Fibroblast of mammary gland (primary cell): ENCODE measurements at regions not wholly inside any gene's neighbourhood (a gene's known extent, or its start where the extent isn't known, plus 50 kb on each side); places are given as distances from the start of the nearest gene placed in this dataset.

ENCODE experiments used
- DNase-seq: peaks from one replicate; pipeline ENCODE4 v3.0.0-alpha.2; 2010; ENCODE audit warnings: low read depth
- H3K4me3 ChIP-seq: 2 replicates; pipeline ENCODE4 v1.5.1; 2011; ENCODE audit warnings: low read depth, mild to moderate bottlenecking, low read length, moderate library complexity; ENCODE audit not compliant: control insufficient read depth
- TF ChIP-seq, protein P1 (sequence below): conservative IDR thresholded peaks from 2 replicates; pipeline ENCODE4 v1.5.1; 2011; ENCODE audit warnings: low read depth, low read length, inconsistent platforms; ENCODE audit not compliant: control insufficient read depth, insufficient read depth

DNA sequence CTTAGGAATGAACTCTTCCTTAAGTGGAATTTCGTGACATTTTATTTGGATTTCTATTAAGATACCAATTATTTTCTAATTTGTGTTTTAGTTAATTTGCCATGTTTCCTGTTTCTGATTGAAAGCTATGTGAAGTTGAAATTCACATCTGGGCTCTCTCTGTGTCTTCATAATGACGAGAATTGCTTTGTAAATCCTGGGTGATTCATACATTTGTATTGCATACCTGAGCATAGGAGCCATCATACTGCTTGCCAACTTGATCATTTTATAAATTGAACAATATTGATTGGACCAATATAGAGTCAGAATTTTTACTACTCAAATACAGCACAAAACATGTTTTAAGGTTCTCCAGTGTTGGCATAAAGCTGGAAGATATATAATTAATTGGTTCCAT is 817.9 kb downstream of the BRINP3 start:
- TF ChIP-seq, protein P1, sequence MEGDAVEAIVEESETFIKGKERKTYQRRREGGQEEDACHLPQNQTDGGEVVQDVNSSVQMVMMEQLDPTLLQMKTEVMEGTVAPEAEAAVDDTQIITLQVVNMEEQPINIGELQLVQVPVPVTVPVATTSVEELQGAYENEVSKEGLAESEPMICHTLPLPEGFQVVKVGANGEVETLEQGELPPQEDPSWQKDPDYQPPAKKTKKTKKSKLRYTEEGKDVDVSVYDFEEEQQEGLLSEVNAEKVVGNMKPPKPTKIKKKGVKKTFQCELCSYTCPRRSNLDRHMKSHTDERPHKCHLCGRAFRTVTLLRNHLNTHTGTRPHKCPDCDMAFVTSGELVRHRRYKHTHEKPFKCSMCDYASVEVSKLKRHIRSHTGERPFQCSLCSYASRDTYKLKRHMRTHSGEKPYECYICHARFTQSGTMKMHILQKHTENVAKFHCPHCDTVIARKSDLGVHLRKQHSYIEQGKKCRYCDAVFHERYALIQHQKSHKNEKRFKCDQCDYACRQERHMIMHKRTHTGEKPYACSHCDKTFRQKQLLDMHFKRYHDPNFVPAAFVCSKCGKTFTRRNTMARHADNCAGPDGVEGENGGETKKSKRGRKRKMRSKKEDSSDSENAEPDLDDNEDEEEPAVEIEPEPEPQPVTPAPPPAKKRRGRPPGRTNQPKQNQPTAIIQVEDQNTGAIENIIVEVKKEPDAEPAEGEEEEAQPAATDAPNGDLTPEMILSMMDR: no peak
- no peak overlapping the region for H3K4me3 ChIP-seq
- no peak for DNase-seq

DNA sequence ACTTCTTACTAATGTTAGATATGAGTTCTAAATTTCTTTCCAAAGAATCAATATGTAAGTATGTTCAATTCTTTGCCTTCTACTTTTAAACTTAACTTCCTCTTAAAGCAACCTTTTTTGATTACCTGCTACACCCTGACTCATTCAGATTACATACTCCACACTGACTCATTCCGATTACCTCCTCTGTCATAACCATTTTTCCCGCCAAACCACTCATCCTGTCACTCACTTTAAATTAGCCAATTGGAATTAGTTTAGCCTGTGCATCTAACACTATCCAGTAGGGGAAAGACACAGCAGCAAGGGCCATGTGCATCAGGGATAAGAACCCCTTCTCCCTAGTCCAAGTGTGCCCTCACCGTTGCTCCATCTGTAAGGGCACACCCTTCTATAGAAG is 815.5 kb downstream of the BRINP3 start:
- H3K4me3 ChIP-seq: no peak overlapping the region
- TF ChIP-seq, protein P1: no peak
- DNase-seq: no peak

DNA sequence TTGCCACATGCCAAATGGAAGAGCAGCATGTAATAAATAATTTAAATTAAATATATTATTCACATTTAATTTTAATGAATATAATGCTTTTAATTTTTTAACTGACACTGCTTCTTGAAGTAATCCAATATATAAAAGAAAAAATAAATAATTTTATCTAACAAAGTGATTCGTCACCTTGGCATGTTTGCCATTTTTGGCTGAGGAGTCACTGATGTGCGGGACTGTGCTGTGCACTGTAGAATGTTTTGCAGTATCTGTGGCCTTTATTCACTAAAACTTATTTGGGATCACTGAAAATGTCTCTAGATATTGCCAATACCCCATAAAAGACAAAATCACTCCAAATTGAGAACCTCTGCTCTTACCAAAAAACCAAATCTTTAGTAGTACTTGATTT is 807.8 kb downstream of the BRINP3 start:
- no peak overlapping the region for H3K4me3 ChIP-seq
- no peak for DNase-seq
- TF ChIP-seq, protein P1: no peak

DNA sequence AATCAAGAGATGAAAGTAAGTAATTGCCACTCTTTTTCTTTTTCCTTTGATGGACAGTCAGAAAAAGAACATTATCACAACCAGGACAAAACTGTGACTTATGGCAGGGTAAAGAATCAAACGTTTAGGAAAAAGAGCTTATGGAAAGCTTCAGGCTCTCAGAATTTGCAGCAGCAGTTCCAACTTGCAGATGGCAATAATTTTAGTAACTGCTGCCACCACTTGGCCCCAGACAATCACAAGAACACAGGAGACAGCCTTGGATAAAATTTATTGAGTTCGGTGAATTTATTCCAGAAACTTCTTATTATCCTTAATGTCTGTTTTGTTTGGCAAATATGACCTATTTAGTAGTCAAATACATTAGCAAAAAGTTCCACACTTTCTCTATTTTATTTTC is 804.4 kb downstream of the BRINP3 start:
- no peak overlapping the region for H3K4me3 ChIP-seq
- no peak for DNase-seq
- TF ChIP-seq, protein P1: no peak

DNA sequence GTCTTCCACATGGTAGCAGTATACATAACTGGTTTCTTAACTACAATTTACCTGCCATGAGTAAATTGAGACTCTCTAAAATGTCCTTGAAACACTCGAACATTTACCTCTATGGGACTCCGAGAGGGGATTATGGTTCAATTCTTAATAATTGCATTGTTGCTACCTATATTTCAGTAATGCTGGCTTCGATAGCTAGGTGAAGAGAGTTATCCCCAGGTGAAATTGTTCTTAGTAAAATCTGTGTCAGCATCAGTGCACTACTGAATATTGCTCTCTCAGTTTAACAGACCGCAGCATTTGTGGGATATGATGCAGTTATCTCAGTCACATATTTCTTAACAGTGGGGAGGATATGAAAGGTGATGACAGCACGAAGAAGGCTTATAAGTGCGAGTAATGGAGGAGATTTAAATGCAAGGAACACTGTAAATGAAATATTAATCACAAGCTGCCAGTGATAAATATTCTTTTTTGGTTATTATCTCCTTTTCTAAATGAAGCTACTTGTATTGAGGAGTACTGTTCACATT is 801.9 kb downstream of the BRINP3 start:
- H3K4me3 ChIP-seq: no peak overlapping the region
- TF ChIP-seq, protein P1: no peak
- no peak for DNase-seq

DNA sequence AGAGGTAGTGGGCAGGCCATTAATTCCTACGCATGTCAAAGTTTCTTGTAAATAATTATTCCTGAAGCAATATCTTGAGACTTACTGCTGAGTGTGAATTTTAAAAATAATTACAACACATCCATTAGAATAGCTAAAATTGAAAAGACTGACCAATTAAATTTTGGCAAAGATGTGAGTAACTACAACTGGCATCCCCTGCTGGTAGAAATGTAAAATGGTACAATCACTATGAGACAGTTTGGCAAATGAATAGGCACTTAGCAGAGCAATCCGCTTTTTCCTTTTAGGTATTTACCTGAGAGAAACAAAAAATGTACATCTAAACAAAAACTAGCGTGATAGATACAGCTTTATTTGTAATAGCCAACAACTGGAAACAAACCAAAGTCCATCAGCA is 798.9 kb downstream of the BRINP3 start:
- no peak overlapping the region for H3K4me3 ChIP-seq
- TF ChIP-seq, protein P1: no peak
- no peak for DNase-seq
